NCI-H1930 (cell line): ENCODE measurements at regions not wholly inside any gene's neighbourhood (a gene's known extent, or its start where the extent isn't known, plus 50 kb on each side); places are given as distances from the start of the nearest gene placed in this dataset.

Experiments used
- DNase-seq, 2 experiments: peaks; one replicate each; lab custom pipeline; 2025; lab: John Stamatoyannopoulos, UW

DNA sequence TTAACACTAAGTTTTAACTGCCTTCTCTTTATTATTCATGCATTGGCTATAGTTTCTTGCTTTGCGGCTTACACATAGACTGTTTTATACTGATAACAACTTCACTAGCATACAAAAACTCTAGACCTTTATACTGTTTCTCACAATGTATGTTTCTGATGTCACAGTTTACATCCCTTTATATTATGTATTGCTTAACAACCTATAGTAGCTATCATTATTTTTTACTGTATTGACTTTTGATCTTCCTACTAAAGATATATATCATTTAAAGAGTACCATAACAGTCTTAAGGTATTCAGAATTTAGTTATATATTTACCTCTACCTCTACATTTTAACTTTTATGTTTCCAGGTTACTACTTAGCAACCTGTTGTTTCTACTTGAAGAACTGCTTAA lies 543.3 kb upstream of the ARGLU1 start:
- no peak for DNase-seq

DNA sequence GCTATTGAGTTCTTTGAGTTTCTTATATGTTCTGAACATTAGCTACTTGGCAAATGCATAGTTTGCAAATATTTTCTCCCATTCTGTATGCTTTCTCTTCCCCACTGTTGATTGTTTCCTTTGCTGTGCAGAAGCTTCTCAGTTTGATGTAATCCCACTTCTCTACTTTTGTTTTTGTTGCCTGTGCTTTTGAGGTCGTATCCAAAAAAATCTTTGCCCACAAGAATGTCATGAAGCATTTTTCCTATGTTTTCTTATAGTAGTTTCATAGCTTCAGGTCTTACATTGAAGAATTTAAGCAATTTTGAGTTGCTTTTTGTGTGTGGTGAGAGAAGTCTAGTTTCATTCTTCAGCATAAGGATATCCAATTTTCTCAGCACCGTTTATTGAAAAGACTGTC lies 536.7 kb upstream of the ARGLU1 start:
- DNase-seq, result no peak

DNA sequence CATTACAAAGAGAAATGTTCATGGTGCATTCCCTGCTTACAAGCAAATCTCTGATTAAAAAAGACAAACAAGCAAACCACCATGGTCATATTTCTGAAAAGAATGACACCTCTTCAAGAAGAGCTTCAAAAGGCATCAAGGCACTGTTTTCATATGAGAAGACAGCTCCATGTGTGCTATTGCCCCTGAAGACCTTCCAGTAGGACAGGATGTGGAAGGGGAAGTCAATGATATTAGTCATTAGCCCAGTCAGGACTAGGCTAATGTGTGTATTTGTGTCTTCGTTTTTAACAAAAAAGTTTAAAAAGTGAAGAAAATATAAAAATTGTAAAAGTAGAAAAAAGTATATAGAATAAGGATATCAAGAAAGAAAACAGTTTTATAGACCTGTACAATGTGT lies 534.7 kb upstream of the ARGLU1 start:
- no peak for DNase-seq

DNA sequence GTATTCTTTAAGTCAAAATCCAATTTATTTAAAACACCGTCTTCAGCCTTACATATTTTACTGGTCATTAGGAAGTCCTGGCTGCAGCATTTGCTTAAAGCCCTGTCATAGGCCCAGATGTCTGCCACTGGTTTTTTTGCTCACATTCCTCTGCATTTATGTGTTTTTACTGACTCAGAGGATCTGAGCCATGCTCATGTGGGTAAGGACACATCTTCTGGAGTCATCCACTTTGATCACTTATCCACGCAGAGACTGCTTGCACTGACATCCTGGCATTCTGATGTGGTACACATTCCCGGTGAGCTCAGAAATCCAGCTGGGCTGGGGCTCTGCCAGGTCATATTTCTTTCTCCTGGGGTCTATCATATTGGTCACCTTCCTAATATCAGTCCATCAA lies 531.7 kb upstream of the ARGLU1 start:
- no peak for DNase-seq

DNA sequence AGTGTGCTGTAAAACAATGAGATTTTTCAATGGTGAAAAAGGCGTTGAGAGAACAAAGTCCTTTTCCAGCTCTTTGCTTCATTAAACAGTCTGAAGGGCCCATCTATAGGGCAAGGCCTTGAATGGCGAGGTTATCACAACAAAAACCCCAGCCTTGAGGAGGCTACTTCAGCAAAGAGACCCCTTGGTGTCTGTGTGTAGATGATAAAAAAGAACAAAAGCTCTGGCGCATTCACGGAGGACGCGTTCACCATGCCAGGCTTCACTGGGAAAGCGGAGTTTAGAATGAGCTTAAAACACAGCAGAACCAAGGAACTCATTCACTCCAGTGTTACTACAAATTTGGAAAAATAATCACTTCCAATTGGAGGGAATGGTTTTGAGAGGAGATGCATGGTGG lies 530.0 kb upstream of the ARGLU1 start:
- DNase-seq, result no peak

DNA sequence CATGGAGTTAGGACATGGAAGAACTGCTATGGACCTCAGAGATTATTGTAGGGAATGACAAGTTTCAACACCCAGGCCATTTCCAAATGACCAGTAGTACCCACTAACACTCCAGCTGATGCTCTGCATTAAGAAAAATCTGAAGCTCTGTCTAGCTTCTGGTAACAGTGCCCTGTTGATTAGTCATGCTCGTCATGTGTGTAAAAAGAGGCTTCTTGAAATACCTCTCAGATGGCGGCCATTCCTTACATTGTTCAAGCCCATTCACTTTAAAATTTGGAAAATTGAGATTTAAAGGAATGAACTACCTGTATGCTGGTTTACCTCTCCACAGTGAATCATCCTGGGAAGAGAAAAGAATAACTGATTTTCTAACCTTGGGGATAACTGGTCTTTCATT lies 527.9 kb upstream of the ARGLU1 start:
- DNase-seq, result no peak

DNA sequence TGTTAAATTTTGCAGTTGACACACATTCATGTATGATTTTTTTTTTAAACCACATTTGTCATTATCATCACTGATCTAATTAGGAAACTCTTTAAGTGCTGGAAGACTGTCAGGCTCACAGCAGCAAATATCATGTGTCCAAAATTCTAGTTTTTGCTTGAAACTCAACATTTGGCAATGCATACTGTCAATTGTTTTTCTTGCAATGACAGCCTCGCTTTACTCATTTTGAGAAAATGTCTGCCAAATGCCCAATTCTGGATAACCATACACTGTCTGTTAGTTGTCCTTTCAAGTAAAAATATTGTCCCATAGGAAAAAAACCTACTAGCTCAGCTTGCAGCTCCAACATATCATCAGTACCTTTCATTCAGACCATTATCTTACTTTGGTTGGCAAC lies 523.9 kb upstream of the ARGLU1 start:
- DNase-seq, result no peak

DNA sequence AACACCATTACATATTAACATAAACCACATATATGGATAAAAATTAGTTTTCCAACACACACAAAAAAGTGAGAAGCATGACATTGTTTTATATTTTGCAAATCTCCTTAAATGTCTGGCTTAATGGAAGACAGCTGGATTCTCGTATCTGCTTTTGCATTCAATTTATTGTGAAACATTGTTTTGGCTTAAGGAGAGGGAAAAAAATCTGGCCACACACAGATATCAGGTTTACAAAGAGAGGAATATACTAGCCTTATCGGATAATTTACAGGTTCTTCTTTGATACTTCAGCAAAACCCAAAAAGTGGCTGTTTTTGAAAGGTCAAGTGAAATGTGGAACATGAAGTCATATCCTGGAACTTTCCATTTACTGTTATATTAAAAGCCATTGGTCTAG lies 523.5 kb upstream of the ARGLU1 start:
- no peak for DNase-seq

DNA sequence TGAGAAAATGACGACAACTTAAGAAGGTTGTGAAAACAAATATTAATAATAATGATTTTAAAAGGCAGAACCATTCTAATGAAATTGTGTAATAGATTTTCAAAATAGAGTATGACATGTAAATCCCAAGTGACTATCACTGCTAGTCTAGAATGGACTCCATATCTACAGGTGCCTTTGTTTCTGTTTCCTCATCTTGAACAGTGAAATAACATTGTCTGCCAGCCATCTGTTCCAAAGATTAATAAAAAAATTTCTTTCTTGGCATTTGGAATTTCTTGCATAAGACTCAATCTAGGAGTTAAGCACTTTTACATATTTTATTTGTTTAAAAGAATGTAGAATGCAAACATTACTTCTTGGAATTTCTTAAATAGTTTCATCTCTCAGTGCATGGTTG lies 520.1 kb upstream of the ARGLU1 start:
- DNase-seq, result no peak

DNA sequence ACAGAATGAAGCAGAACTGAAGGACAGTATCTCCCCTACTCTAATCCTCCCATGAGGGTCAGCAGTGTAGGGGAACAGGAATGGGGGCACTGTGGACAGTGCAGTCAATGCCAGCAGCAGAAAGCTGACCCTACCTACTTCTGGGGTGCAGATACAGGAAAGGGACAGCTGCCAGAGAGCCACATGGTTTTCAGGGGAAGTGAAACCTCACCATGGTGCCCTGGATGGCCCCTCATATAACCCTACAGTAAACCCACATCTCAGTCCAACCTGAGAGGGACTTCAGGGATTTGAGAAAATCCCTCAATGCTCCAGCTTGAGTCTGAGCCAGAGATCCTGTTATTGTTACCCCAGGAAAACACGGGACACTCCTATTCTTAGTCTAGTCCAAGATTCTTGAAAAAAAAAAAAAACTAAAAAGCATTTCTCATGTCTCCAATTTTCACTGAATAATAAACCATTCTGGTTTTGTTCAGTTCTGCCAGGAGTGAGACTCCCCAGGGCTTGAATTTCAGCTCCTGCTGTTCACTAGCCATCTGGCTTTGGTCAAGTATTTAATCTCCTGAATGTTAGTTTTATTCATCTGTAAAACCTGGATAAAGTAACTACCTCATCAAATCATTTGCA lies 511.6 kb upstream of the ARGLU1 start:
- DNase-seq, result no peak

DNA sequence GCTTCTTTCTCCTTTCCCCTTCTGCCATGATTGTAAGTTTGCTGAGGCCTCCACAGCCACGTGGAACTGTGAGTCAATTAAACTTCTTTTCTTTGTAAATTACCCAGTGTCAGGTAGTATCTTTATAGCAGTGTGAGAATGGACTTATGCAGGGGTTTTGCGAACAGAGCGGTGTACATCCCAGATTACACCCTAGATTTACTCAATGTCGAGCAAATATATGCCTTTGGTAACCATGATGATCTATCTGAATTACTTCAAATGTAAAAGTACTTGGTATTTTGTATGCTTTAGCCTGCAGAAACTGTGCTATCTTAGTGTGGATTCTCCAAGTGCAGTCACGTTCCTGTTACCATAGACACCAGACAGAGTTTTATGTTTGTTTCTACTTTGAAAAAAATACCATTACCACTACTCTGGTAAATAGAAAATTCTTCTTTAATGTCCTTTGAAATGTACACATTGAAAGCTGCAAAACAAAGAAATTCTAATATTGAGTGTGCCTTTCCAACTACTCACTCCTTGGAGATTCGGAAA lies 510.4 kb upstream of the ARGLU1 start:
- DNase-seq, result no peak

DNA sequence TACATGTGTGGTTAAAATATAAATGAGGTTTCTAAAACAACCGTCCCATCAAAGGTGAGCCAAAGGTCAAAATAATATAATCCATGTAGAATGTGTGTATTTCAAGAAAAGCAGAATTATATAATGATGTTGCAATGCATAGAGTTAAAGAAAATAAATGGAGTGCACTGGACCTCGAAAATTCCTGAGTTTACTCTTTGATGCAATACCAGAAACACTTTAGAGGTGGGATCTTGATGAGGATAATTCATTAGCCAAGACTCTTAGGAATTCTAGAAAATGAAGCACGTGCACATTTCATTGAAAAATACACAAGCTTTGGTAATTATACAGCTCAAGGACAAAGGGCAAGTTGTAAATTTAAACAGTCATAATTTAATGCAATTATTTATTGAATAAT lies 508.9 kb upstream of the ARGLU1 start:
- no peak for DNase-seq

DNA sequence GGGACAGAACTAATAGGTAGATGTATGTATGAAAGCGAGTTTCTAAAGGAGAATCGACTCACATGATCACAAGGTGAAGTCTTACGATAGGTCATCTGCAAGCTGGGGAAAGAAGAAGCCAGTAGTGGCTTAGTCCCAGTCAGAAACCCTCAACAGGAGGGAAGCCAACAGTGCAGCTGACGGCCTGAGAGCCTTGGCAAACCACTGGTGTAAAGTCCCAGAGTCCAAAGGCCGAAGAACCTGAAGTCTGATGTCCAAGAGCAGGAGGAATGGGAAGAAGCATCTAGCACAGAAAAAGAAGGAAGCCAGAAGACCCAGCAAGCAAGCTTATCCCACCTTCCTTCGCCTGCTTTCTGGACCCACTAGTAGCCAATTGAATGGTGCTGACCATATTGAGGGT lies 507.6 kb upstream of the ARGLU1 start:
- no peak for DNase-seq

DNA sequence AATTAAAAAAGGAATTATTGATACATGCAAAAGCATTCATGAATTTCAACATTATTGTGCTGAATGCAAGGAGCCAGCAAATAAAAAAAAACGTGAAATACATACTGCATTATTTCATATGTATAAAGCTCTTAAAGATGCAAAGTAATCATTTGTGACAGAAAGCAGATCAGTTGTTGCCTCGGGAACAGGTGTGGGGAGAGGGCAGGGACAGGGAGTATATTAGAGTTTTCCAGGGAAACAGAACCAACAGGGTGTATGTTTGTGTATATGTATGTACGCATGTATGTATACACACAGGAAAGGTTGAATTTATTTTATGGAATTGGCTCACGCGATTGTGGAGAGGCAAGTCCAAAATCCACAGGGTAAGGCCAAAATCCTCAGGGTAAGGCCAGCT lies 502.9 kb upstream of the ARGLU1 start:
- DNase-seq, result no peak

DNA sequence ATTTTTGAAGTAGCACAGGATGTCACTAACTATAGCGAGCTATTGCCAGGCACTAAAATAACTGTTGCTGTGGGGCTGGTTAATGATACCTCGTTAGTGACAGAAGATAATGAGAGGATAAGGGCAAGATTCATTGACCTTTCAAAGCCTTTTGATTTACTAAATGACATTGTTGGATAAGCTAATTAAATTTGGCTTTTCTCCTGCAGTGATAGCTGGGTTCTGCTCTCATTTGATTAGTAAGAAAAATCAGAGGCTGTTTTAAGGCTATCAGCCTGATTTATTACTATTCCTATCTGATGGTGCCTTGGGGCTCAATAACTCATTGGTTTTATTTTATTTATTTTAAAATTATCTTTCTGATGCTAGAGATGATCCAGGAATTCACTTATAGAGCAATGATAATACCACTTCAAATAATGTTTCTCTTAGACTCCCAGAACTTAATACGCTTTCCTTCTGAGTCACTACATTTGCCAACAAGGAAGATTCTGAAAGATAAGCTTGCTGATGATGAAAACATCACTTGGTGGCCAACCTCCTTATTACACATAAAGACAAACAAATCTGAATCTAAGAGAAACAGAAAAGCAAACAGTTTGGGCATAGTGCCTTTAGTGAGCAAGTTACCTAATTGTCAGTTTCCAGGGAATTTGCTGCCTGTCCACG lies 501.3 kb upstream of the ARGLU1 start:
- DNase-seq, result no peak

DNA sequence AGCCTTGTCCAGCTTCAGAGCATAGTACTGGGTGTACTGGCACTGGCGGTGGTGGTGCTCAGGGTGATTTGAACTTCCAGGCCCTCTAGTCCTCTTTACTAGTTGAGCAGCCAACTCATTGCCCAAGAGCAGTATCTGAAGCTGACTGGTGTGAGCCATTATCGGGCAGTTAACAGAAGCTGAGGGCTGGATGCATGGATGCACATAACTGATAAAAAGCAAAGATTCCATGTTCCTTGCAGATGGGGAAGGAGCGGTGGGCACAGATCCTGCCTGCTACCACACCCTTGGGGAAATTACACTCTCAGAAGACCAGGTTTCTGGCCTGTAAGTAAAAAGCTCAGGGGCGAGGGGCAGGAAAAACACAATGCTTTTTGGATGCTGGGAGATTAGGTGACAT lies 499.4 kb upstream of the ARGLU1 start:
- no peak for DNase-seq

DNA sequence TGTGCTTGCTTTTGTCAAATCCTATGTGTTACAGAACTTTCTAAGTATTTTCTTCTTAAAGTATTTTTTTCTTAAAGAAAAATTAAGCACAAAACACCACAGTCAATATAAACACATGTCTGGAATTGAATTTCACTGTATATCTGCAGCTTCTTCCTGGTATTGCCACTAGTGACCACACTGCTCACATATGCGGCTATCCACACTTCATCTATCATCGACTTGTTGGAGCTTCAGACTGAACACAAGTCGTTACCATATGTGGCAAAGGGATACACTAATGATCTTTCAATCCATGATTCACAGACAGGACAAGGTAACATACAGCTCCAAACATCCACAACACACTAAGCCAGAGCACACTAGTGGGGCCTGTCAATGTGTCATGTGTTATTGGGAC lies 498.4 kb upstream of the ARGLU1 start:
- no peak for DNase-seq

DNA sequence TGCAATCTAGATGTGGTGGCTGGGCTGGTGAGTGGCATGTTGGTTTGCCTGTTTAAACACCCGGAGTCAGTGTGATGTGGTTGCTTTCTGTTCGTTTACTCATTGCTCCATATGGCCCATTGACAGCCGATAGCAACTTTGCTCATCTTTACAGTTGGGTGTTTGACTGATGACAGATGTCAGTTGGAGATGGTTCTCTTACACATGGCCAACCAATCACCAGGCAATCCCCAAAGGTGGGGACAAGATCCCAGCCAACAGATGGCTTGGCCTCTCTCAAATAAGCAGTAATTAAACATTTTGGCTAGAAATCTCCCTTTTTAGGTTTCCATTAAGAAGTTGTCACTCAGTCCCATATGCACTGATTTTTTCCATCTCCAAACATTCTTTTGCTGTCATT lies 497.1 kb upstream of the ARGLU1 start:
- no peak for DNase-seq

DNA sequence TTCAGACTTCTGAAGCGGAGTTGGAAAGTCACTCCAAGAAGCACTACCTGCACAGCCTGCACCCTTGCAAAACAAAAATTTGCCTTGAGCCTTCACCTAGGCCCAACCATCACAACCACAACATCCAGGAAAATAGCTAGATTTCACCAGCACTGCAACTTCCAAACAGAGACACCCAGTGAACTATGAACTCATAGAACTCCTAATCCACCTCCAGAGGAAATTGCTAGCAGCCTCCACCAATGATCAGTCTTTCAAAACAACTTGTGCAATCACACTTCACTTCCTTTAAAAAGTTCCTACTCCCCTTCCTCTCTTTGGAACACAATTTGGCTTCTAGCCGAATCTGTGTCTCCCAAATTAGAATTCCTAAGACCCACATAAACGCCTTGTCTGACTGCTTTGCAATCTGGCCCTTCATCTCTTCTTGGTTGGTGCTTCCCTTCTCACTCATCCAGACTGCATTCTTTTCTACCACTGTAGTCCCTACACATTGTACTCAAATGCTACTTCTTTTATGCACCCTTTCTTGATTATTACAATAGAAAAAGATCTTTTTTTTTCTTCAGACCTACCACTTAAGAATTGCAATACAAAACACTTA lies 489.2 kb upstream of the ARGLU1 start:
- DNase-seq, result no peak

DNA sequence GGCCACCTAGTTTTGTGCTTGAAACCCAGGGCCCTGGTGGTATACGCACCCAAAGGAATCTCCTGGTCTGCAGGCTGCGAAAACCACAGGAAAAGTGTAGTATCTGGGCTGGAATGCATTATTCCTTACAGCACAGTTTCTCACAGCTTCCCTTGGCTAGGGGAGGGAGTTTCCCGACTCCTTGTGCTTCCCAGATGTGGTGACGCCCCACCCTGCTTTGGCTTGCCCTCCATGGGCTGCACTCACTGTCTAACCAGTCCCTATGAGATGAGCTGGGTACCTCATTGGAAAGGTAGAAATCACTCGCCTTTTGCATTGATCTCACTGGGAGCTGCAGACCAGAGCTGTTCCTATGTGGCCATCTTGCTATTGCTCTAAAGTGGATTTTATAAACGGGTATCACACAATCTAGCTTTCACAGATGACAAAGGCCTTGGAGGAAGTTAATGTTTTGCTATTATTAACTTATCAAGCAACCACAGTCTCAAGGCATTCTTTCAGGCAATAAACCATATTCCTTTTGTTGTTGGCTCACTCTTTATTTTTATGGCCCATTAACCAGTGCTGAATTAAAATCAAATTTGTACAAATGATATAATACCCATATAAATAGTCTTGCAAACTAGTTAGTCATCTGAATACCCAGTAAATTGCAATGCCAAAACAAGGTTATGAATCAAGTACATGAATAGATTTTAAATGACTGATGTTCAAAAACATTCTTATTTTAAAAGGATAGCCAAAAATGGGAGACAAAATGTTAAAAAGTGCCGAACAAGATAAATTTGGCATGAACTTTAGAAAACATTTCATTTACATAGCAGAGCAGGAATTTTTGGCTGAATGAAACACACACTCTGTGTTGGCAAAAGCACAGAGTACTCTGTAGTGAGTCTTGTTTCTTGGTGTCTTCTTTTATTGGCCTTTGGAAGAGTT lies 475.4 kb upstream of the ARGLU1 start:
- DNase-seq, result no peak

DNA sequence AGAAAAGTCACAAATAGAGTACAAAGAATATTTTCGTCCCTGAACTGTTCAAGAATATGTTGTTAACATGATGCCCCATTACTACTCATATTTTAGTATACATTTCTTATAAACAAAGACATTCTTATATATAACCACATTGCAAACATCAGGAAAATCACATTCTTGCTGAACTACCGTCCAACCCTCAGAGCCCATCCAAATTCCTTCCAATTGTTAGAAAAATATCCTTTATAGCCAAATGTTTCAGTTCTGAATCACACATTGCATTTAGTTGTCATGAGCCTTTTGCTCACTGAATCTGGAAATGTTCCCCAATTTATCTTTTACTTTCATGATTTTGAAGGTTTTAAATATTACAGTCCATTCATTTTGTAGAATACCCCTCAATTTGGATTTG lies 467.8 kb upstream of the ARGLU1 start:
- no peak for DNase-seq

DNA sequence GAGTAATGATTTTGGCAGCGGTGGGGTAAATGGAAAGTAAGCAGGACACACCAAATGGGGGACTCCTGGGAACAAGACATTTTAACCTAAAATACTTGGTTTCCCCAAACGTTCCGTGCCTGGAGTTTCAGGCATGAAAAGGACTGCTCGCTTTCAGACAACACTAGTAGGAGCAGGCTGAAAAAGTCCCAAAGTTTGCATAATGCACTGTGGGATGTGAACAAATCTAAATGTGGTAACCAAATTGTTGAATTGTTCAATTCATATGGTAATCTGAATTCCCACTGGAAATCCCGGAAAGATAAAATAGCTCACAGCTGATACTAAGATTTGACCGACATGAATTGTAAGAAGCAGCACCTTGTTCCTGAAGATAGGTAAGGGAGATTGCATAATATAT lies 467.2 kb upstream of the ARGLU1 start:
- no peak for DNase-seq
